Activated CD4-positive, alpha-beta T cell treated with anti-CD3 and anti-CD28 coated beads, Interleukin-2, amount 50 U/mL, for 16 hours (primary cell): ENCODE measurements at regions not wholly inside any gene's neighbourhood (a gene's known extent, or its start where the extent isn't known, plus 50 kb on each side); places are given as distances from the start of the nearest gene placed in this dataset.

Experiments used
- DNase-seq: peaks from one replicate; pipeline ENCODE4 v3.0.0-alpha.2; 2020

DNA sequence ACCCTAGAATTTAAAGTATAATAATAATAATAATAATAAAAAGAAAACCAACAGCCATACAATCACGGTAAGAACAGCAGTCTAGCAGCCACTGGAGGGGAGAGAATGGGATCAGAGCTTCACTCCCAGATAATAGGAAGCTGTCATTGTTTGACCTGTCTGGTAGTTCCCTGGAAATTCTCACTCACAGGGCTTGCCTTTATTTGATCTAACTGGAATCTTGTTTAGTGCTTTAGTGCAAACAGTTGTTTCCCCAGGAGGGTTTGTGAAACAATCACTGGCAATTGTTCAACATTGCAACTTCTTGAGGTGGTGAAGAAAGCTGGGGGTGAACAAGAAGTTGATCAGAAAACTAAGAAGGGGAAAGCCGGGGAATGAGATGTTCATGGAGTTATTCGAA, 68.7 kb upstream of the PTCSC3 start:
- no peak for DNase-seq

DNA sequence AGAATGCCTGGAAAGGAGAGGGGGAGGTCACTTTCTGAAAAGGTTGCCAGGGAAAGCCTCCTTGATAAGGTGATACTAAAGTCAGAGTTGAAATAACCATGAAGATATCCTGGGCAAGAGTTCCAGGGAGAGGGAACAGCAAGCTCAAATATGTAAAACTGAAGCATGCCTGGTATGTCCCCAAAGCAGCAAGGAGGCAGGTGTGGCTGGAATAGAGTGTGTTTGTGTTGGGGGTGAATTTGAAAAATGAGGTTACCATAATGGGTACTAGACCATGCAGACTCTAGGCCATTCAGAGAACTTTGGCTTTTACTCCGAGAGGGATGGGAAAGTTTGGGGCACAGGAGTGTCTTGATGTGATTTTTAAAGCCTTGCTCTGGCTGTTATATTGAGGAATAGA, 66.7 kb upstream of the PTCSC3 start:
- DNase-seq, result no peak

DNA sequence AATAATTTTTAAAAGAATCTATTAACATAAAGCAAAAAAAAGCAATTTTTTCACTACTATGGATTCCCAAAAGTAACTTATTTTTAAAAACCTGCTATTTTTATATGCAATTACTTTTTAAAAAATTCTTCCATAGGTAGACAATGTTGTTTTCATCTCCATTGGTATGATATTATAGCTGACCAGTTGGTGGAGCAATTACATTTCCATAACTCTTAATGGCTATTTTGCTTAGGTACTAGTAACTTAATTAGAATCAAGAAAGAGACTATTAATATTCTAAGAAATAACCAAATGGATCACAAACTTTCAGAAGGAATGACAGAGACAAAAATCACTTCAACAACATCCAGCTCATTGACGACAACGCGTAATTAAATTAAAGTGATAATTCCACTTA, 64.7 kb upstream of the PTCSC3 start:
- no peak for DNase-seq

DNA sequence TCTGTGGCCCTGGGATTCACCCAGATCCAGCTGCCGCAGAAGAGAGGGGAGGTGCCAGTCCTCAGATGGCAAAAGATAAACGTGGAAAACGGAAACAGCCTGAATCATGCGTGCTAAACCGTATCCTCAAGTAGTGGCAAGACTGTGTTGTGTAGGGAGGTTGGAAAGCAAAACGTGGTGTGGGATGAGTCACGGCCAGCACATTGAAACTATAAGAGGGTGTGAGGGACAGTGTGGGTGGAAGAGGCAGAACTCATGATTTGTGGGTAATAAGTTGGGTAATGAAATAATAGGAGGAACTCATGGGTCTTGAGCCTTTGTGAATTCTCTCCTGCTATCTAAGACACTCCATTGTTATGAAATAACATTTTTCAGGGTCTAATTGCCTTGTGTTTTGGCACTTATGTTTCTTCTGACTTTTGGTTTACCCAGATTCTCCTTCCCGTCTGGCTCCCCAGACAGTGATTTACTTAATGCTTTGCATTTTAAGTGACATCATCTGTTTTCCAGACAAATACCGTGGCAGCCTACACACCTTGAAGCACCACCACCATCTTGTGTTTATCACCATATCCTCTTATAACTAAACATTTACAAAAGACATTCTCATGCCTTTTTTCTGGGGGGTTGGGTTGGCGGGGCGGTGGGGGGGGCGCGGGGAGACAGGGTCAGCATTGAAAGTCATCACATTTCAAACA, 62.3 kb upstream of the PTCSC3 start:
- DNase-seq, result peak; percentile 17

DNA sequence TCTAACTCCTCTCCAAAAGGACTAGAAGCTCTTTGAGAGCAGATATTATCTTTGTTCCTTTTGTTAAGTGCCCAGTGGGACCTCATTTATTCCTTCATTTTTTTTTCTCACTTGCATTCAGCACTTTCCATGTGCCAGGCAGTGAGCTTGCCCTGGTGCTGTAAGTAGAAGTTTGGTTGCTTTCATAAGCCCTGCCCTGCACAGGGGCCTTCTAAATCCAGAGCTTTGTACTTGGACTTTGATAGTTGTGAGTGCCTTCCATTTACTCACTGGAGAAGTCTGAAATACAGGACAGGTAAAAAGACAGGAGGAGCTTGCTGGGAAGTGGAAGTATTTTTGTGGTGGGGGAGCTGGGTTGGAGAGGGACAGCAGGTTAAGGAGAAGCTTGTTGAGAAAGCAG, 56.7 kb upstream of the PTCSC3 start:
- DNase-seq, result no peak

DNA sequence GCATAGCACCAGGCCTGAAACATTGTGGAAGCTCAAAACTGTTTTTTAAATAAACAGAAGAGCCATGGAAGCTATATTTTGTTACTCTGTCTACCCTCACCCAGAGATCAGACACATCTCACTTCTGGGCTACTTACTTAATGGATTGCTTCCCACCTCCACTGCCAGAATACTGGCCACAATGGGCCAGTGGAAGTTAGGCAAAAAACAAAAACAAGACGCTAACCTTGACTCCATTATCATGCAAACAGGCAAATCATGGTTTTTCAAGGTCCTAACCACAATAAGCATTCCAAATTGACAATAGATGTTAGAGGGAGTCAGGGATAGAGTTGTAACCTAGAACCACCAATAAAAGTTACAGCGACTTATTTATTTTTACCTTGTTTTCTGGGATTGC, 52.7 kb upstream of the PTCSC3 start:
- no peak for DNase-seq

DNA sequence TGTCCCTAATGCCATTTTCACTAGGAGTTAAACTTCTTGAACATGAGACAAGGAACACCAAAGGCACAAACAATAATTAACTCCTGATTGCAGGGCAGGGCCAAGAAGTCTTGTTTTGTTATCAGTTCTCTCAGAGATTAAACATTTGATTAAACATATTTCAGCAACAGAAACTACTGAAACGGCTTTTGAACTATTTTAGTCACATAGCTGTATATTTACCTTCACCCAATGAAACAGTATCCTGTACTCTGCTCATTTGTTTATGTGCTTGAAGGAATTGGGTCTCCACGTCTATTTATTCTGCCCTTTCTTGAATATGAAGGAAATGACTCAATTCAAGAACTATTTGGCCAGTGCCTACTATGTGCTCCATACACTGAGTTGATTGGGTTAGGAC, 51.3 kb upstream of the PTCSC3 start:
- DNase-seq, result no peak

DNA sequence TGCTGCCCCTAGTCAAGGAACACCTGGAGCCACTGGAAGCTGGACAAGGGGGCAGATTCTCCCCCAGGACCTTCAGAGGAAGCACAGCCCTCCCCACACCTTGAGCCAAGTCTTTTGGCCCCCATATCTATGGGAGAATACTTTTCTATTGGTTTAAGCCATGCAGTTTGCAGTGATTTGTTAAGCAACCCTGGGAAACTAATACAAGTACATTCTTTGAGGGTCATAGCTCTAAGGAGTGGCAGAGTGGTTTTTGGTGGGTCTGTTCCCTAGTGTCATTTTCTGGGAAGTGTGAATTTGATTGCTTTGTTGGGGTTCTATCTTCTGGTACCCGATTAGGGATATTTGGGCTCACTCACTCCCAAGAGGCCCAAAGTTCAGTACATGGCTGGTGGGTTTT, 50.8 kb upstream of the PTCSC3 start:
- DNase-seq, result no peak
